CD4-positive, alpha-beta memory T cell (primary cell): ENCODE measurements at regions not wholly inside any gene's neighbourhood (a gene's known extent, or its start where the extent isn't known, plus 50 kb on each side); places are given as distances from the start of the nearest gene placed in this dataset.

Experiments used
- CTCF ChIA-PET: fragments of 350-600 bp; sonication (Branson Sonifier 250); formaldehyde crosslinking; loops from one replicate; lab custom pipeline; 2021; ENCODE audit warnings: inconsistent platforms; ENCODE audit not compliant: partially characterized antibody; lab: Charles Lee
- POLR2A ChIA-PET: fragments of 350-600 bp; sonication (Branson Sonifier 250); formaldehyde crosslinking; loops from one replicate; lab custom pipeline; 2021; ENCODE audit not compliant: partially characterized antibody; lab: Charles Lee
- DNase-seq, 5 donors: peaks; one replicate each; pipeline versions ENCODE4 v3.0.0 to v3.0.0-alpha.2; 2020 to 2022; ENCODE audit warnings: mixed read lengths in 1 of 5
- H3K27ac ChIP-seq: one replicate; pipeline ENCODE4 v1.7.0; 2013; ENCODE audit warnings: low read depth, low read length
- H3K27me3 ChIP-seq: 2 replicates; pipeline ENCODE4 v1.7.0; 2013; ENCODE audit warnings: mild to moderate bottlenecking, low read length, moderate library complexity; ENCODE audit not compliant: insufficient read depth
- H3K36me3 ChIP-seq: 2 replicates; pipeline ENCODE4 v1.7.0; 2013; ENCODE audit warnings: mild to moderate bottlenecking, low read length, moderate library complexity; ENCODE audit not compliant: insufficient read depth
- H3K4me1 ChIP-seq: 2 replicates; pipeline ENCODE4 v1.7.0; 2013; ENCODE audit warnings: mild to moderate bottlenecking, low read length, moderate library complexity; ENCODE audit not compliant: insufficient read depth
- H3K4me3 ChIP-seq, 2 donors: one replicate each; pipeline ENCODE4 v1.7.0; 2013; ENCODE audit warnings: low read length in 2 of 2, mild to moderate bottlenecking in 1 of 2
- H3K9me3 ChIP-seq, 2 donors: one replicate each; pipeline ENCODE4 v1.7.0; 2013; ENCODE audit warnings: low read length in 2 of 2, control low read depth in 1 of 2; ENCODE audit not compliant: control insufficient read depth in 1 of 2
- H3K27ac Mint-ChIP-seq, 7 donors: one replicate each; pipeline ENCODE4 v1.8.0; 2020 to 2021; ENCODE audit warnings: mixed read lengths in 7 of 7, mild to moderate bottlenecking in 6 of 7, inconsistent platforms in 3 of 7, moderate library complexity in 3 of 7
- H3K27me3 Mint-ChIP-seq, 2 donors: one replicate each; pipeline ENCODE4 v1.8.0; 2020 to 2021; ENCODE audit warnings: mixed read lengths in 2 of 2
- H3K36me3 Mint-ChIP-seq, 2 donors: one replicate each; pipeline ENCODE4 v1.8.0; 2020 to 2021; ENCODE audit warnings: mixed read lengths in 2 of 2, inconsistent platforms in 1 of 2, mild to moderate bottlenecking in 1 of 2
- H3K4me1 Mint-ChIP-seq, 4 donors: one replicate each; pipeline ENCODE4 v1.8.0; 2020 to 2021; ENCODE audit warnings: mixed read lengths in 4 of 4, mild to moderate bottlenecking in 1 of 4
- H3K4me3 Mint-ChIP-seq, 8 donors: one replicate each; pipeline ENCODE4 v1.8.0; 2020 to 2021; ENCODE audit warnings: mixed read lengths in 8 of 8, mild to moderate bottlenecking in 7 of 8, moderate library complexity in 6 of 8, inconsistent platforms in 3 of 8
- H3K9me3 Mint-ChIP-seq, 8 donors: one replicate each; pipeline ENCODE4 v1.8.0; 2020 to 2021; ENCODE audit warnings: mixed read lengths in 8 of 8, mild to moderate bottlenecking in 5 of 8, inconsistent platforms in 3 of 8, moderate library complexity in 1 of 8
- intact Hi-C: fragments of 100-400 bp; cut with micrococcal nuclease; formaldehyde crosslinking; loops from one replicate; pipeline ENCODE4 v1.15.1; 2023

GRCh38 chr7:10912077-10912476 is 61.6 kb upstream of the PHF14 start:
- ChIA-PET POLR2A (no interaction called here), CTCF (no interaction called here)
- H3K4me1 ChIP-seq, result no peaks in the 10 kb centered on the region
- H3K36me3 ChIP-seq, result no peaks in the 10 kb centered on the region
- H3K4me1 Mint-ChIP-seq, result no peaks in the 10 kb centered on the region
- H3K4me3 Mint-ChIP-seq, result no peak overlapping the region
- DNase-seq, result no peak
- H3K27ac Mint-ChIP-seq, result no peak overlapping the region
- H3K27ac ChIP-seq, result no peak overlapping the region
- H3K9me3 ChIP-seq, result no peaks in the 10 kb centered on the region
- H3K9me3 Mint-ChIP-seq, result peaks cover 0 to 6% (median 3%) of the 10 kb centered on the region in 8 donors
- H3K27me3 ChIP-seq, result no peaks in the 10 kb centered on the region
- peaks cover 12 to 13% of the 10 kb centered on the region in 2 donors for H3K27me3 Mint-ChIP-seq
- intact Hi-C loops, result no loop called here
- no peak overlapping the region for H3K4me3 ChIP-seq
- peaks cover 0 to 3% of the 10 kb centered on the region in 2 donors for H3K36me3 Mint-ChIP-seq

DNA sequence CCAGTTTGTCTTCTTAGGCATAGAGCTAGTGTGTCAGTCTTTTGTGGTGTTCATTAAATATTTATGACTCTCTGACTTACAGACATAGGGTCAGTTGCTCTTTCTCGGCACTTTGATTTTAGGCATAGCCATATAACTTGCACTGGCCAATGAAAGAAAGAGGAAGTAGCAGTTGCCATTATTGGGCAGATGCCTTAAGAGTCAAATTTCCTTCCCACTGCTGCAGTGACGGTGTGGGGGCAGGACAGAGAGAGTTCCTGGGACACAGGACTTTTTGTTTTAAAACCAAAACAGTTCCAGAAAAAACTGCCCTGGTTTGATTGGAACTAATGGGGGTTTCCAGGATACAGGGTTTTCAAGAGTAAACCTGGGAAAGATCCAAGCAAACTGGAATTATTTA is 60.2 kb upstream of the PHF14 start:
- Mint-ChIP-seq H3K27ac (no peak overlapping the region), H3K9me3 (peaks cover 0 to 6% (median 3%) of the 10 kb centered on the region in 8 donors), H3K4me1 (no peaks in the 10 kb centered on the region), H3K27me3 (peaks cover 12 to 13% of the 10 kb centered on the region in 2 donors), H3K4me3 (no peak overlapping the region), H3K36me3 (peaks cover 0 to 3% of the 10 kb centered on the region in 2 donors)
- intact Hi-C loops, result no loop called here
- ChIA-PET POLR2A (no interaction called here), CTCF (no interaction called here)
- Histone ChIP-seq H3K27me3 (no peaks in the 10 kb centered on the region), H3K4me1 (no peaks in the 10 kb centered on the region), H3K9me3 (no peaks in the 10 kb centered on the region), H3K27ac (no peak overlapping the region), H3K36me3 (no peaks in the 10 kb centered on the region), H3K4me3 (no peak overlapping the region)
- DNase-seq, result peak in 1 of 5 donors; percentile 30

DNA sequence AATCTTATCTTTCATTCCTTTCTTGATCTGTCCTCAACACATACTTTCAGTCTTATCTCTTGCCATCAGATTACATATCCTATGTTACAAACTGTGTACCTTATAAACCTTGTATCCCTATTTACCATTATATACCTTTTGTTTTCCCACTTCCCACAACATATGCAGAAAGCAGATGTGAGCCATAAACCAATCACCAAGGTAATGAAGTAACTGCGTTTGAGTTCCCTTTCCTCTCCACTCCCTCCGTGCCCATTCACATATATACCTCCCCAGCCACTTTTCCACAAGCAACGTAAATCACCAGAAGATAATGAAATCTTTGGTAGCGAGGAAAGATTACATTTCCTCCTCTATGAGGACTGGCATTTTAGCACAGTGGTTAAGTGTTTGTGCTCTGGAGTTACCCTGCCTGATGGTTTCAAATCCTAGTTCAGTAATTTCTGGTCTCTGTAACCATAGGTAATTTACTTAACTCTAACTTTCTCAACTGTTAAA is 55.5 kb upstream of the PHF14 start:
- intact Hi-C loops, result no loop called here
- no peak overlapping the region for H3K27ac Mint-ChIP-seq
- Histone ChIP-seq H3K27ac (no peak overlapping the region), H3K36me3 (no peaks in the 10 kb centered on the region), H3K4me3 (no peak overlapping the region), H3K9me3 (no peaks in the 10 kb centered on the region), H3K27me3 (no peaks in the 10 kb centered on the region), H3K4me1 (no peaks in the 10 kb centered on the region)
- H3K27me3 Mint-ChIP-seq, result peaks cover 7 to 10% of the 10 kb centered on the region in 2 donors
- no peak for DNase-seq
- no peaks in the 10 kb centered on the region for H3K9me3 Mint-ChIP-seq
- no peak overlapping the region for H3K4me3 Mint-ChIP-seq
- peaks cover 0 to 3% (median 0%) of the 10 kb centered on the region in 4 donors for H3K4me1 Mint-ChIP-seq
- no peaks in the 10 kb centered on the region for H3K36me3 Mint-ChIP-seq
- ChIA-PET POLR2A (no interaction called here), CTCF (interaction anchor here (0.9 kb wide), 1 partner anchor 294 kb away, joined by 3 read pairs; no protein-coding TSS in a partner anchor)

DNA sequence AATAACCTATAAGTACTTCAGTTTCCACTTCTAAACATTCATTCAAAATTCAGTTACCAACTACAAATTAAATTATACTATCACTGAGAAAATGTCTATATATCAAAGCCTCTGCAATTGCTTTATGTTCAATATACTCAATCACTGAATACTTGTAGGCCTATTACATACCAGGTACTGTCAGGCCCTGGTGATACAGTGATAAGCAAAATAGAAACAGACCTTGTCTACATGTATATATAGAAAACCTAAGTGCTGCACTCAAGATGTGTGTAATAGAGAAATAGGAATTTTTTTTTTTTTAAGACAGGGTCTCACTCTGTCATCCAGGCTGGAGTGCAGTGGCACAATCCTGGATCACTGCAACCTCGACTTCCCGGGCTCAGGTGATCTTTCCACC is 53.7 kb upstream of the PHF14 start:
- H3K36me3 Mint-ChIP-seq, result no peaks in the 10 kb centered on the region

More for the DNA sequence above, 53.7 kb upstream of the PHF14 start:
- H3K9me3 Mint-ChIP-seq, result no peaks in the 10 kb centered on the region
- H3K9me3 ChIP-seq, result no peaks in the 10 kb centered on the region
- DNase-seq, result no peak
- H3K27me3 ChIP-seq, result no peaks in the 10 kb centered on the region
- no peak overlapping the region for H3K27ac ChIP-seq
- CTCF ChIA-PET, result no interaction called here
- peaks cover 3 to 6% of the 10 kb centered on the region in 2 donors for H3K27me3 Mint-ChIP-seq
- H3K4me1 Mint-ChIP-seq, result peaks cover 0 to 3% (median 0%) of the 10 kb centered on the region in 4 donors
- POLR2A ChIA-PET, result no interaction called here
- no peak overlapping the region for H3K27ac Mint-ChIP-seq
- intact Hi-C loops, result no loop called here
- no peak overlapping the region for H3K4me3 Mint-ChIP-seq
- no peaks in the 10 kb centered on the region for H3K36me3 ChIP-seq
- no peaks in the 10 kb centered on the region for H3K4me1 ChIP-seq
- H3K4me3 ChIP-seq, result no peak overlapping the region
